Trophoblast cell (in vitro differentiated cells and primary cell): ENCODE measurements at regions not wholly inside any gene's neighbourhood (a gene's known extent, or its start where the extent isn't known, plus 50 kb on each side); places are given as distances from the start of the nearest gene placed in this dataset.

Experiments
- DNase-seq, 2 donors: peaks; one replicate each; pipeline ENCODE4 v3.0.0-alpha.2; 2016
- H2AFZ ChIP-seq: 2 replicates; pipeline ENCODE4 v1.6.1; 2013; ENCODE audit warnings: low read length, moderate library complexity, mild to moderate bottlenecking; ENCODE audit not compliant: insufficient read depth, poor library complexity
- H2AK5ac ChIP-seq: 2 replicates; pipeline ENCODE4 v1.6.1; 2013; ENCODE audit warnings: mild to moderate bottlenecking, low read length
- H2BK120ac ChIP-seq: 2 replicates; pipeline ENCODE4 v1.6.1; 2013; ENCODE audit warnings: low read length, mild to moderate bottlenecking, moderate library complexity; ENCODE audit not compliant: insufficient read depth, poor library complexity
- H2BK12ac ChIP-seq: 2 replicates; pipeline ENCODE4 v1.6.1; 2013; ENCODE audit warnings: mild to moderate bottlenecking, low read length, moderate library complexity
- H2BK5ac ChIP-seq: 2 replicates; pipeline ENCODE4 v1.6.1; 2013; ENCODE audit warnings: low read length, low read depth, moderate library complexity, mild to moderate bottlenecking; ENCODE audit not compliant: poor library complexity
- H3K14ac ChIP-seq: 2 replicates; pipeline ENCODE4 v1.6.1; 2013; ENCODE audit warnings: mild to moderate bottlenecking, low read length
- H3K18ac ChIP-seq: 2 replicates; pipeline ENCODE4 v1.6.1; 2013; ENCODE audit warnings: mild to moderate bottlenecking, low read length
- H3K23ac ChIP-seq: 2 replicates; pipeline ENCODE4 v1.6.1; 2013; ENCODE audit warnings: low read length
- H3K27ac ChIP-seq: 2 replicates; pipeline ENCODE4 v1.5.1; 2013; ENCODE audit warnings: low read depth, mild to moderate bottlenecking, inconsistent platforms, low read length, moderate library complexity
- H3K27me3 ChIP-seq: 2 replicates; pipeline ENCODE4 v1.6.1; 2013; ENCODE audit warnings: inconsistent platforms, mild to moderate bottlenecking, low read length, moderate library complexity; ENCODE audit not compliant: insufficient read depth
- H3K36me3 ChIP-seq, 2 experiments: 1 replicate in 1 of 2; 2 replicates in 1 of 2; pipeline ENCODE4 v1.6.1; 2013; ENCODE audit warnings: low read length in 2 of 2, mild to moderate bottlenecking in 2 of 2, moderate library complexity in 1 of 2; ENCODE audit not compliant: insufficient read depth in 2 of 2, control insufficient read depth in 1 of 2
- H3K4ac ChIP-seq: 2 replicates; pipeline ENCODE4 v1.6.1; 2013; ENCODE audit warnings: low read depth, mild to moderate bottlenecking, low read length, moderate library complexity
- H3K4me1 ChIP-seq, 2 experiments: 1 replicate in 1 of 2; 2 replicates in 1 of 2; pipeline ENCODE4 v1.6.1; 2013; ENCODE audit warnings: low read length in 2 of 2, mild to moderate bottlenecking in 2 of 2, moderate library complexity in 1 of 2; ENCODE audit not compliant: insufficient read depth in 2 of 2, control insufficient read depth in 1 of 2
- H3K4me2 ChIP-seq: 2 replicates; pipeline ENCODE4 v1.6.1; 2013; ENCODE audit warnings: inconsistent platforms, mild to moderate bottlenecking, low read length, moderate library complexity
- H3K4me3 ChIP-seq: 2 replicates; pipeline ENCODE4 v1.5.1; 2013; ENCODE audit warnings: mild to moderate bottlenecking, low read depth, low read length, inconsistent platforms
- H3K79me1 ChIP-seq: one replicate; pipeline ENCODE4 v1.6.1; 2013; ENCODE audit warnings: low read length
- H3K79me2 ChIP-seq: 2 replicates; pipeline ENCODE4 v1.6.1; 2013; ENCODE audit warnings: low read length, mild to moderate bottlenecking; ENCODE audit not compliant: control insufficient read depth, insufficient read depth, poor library complexity
- H3K9ac ChIP-seq: 2 replicates; pipeline ENCODE4 v1.6.1; 2013; ENCODE audit warnings: mild to moderate bottlenecking, low read length
- H3K9me3 ChIP-seq: 2 replicates; pipeline ENCODE4 v1.6.1; 2013; ENCODE audit warnings: low read depth, mild to moderate bottlenecking, control low read depth, inconsistent platforms, low read length; ENCODE audit not compliant: insufficient read depth
- H4K12ac ChIP-seq: 2 replicates; pipeline ENCODE4 v1.6.1; 2013; ENCODE audit warnings: low read depth, mild to moderate bottlenecking, low read length, moderate library complexity
- H4K8ac ChIP-seq: 2 replicates; pipeline ENCODE4 v1.6.1; 2013; ENCODE audit warnings: low read depth, mild to moderate bottlenecking, low read length, moderate library complexity
- H4K91ac ChIP-seq: one replicate; pipeline ENCODE4 v1.6.1; 2013; ENCODE audit warnings: low read depth, mild to moderate bottlenecking, low read length, moderate library complexity
- whole genome bisulfite sequencing: extraction: QIAGEN DNeasy Blood & Tissue Kit; methylation state at CpG from one replicate; pipeline ENCODE4 v1.1.7; 2013; ENCODE audit warnings: missing lambda C conversion rate; ENCODE audit not compliant: insufficient read length, insufficient coverage; ENCODE audit errors: extremely low coverage; 5-methylcytosine and 5-hydroxymethylcytosine counted together

DNA sequence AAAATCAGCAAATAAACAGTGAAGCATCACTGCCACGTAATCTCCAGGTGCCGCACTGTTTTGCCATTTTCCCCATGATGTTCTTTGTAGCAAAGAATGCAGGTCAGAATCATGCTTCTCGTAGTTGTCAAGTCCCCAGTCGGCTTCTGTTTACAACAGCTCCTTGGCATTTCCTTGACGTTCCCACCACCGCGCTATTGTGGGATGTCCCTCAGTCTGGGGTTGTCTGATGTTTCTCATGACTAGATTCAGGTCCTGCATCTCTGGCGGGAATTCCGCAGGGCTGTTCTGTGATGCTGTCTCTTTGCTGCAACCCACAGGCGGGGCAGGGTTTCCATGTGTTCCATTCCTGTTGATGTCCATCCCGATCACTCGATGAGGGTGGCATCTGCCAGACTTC lies 117.9 kb upstream of the SMAD3 start:
- Histone ChIP-seq H2AK5ac (no peak overlapping the region), H3K79me1 (no peaks in the 10 kb centered on the region), H3K14ac (no peak overlapping the region), H3K9ac (no peak overlapping the region), H2BK120ac (no peak overlapping the region), H4K8ac (no peak overlapping the region), H4K12ac (no peak overlapping the region), H3K36me3 (no peaks in the 10 kb centered on the region), H3K27me3 (no peaks in the 10 kb centered on the region), H3K4me3 (no peak overlapping the region), H3K4me1 (no peaks in the 10 kb centered on the region), H3K4me2 (no peak overlapping the region), H3K18ac (no peak overlapping the region), H2BK5ac (no peak overlapping the region), H4K91ac (no peak overlapping the region), H2BK12ac (peak overlapping the region; percentile 24), H3K4ac (no peak overlapping the region), H3K79me2 (no peaks in the 10 kb centered on the region), H3K23ac (no peak overlapping the region), H3K9me3 (no peaks in the 10 kb centered on the region), H3K27ac (no peak overlapping the region), H2AFZ (no peak overlapping the region)
- peak; percentile 95 for DNase-seq
- no CpG with 5 or more reads among the region's 12 CpGs for WGBS

DNA sequence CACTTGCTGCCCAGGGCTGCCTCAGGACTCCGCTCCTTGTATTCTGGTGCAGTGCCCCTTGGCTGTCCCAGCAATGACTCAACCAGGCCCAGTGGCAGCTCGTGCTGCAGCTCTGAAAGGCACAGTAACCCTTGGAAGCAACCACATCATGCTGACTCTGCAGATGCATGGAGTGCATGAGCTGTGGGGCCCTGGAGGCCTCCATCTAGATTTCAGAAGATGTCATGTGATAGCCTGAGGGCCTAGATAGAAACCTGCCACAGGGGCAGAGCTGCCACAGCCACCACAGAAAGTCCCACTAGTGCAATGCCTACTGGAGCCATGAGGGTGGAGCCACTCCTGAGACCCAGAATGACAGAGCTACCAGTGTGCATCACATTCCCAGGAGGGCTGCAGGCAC lies 117.1 kb upstream of the SMAD3 start:
- H3K4me1 ChIP-seq: peaks cover 4% of the 10 kb centered on the region in 2 experiments
- H3K27ac ChIP-seq: no peak overlapping the region
- H2BK12ac ChIP-seq: no peak overlapping the region
- H2BK120ac ChIP-seq: no peak overlapping the region
- H3K27me3 ChIP-seq: no peaks in the 10 kb centered on the region
- H3K4ac ChIP-seq: no peak overlapping the region
- no peak overlapping the region for H3K18ac ChIP-seq
- H3K4me3 ChIP-seq: no peak overlapping the region
- no peak overlapping the region for H4K12ac ChIP-seq
- no peak overlapping the region for H3K14ac ChIP-seq
- no CpG with 5 or more reads among the region's 2 CpGs for WGBS
- H2BK5ac ChIP-seq: no peak overlapping the region
- no peak overlapping the region for H2AFZ ChIP-seq
- H2AK5ac ChIP-seq: no peak overlapping the region
- no peak overlapping the region for H3K23ac ChIP-seq
- no peak overlapping the region for H3K9ac ChIP-seq
- peaks cover under 1% of the 10 kb centered on the region for H3K79me1 ChIP-seq
- no peak overlapping the region for H3K4me2 ChIP-seq
- no peaks in the 10 kb centered on the region for H3K79me2 ChIP-seq
- no peak overlapping the region for H4K91ac ChIP-seq
- no peaks in the 10 kb centered on the region for H3K9me3 ChIP-seq
- DNase-seq: peak; percentile 63 to 69
- no peak overlapping the region for H4K8ac ChIP-seq
- H3K36me3 ChIP-seq: no peaks in the 10 kb centered on the region

DNA sequence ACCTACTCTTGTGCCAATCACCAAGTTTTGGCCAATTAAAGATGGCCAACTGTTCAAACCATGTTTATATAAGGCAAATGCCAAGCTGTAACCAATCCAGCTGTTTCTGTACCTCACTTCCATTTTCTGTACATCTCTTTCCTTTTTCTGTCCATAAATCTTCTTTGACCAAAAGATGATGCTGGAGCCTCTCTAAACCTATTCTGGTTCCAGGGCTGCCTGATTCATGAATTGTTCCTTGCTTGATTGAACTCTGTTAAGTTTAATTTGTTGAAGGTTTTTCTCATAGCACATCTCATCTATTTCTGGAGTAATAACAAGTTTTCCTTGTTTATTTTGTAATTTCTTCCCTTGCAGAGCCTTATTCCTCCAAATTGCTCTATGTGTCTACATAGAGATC lies 115.3 kb upstream of the SMAD3 start:
- Histone ChIP-seq H3K4me3 (no peak overlapping the region), H2AFZ (no peak overlapping the region), H4K91ac (no peak overlapping the region), H3K36me3 (no peaks in the 10 kb centered on the region), H3K27ac (no peak overlapping the region), H3K27me3 (no peaks in the 10 kb centered on the region), H3K9ac (no peak overlapping the region), H4K12ac (no peak overlapping the region), H3K79me1 (peaks cover 2% of the 10 kb centered on the region), H2BK12ac (no peak overlapping the region), H2BK120ac (no peak overlapping the region), H3K18ac (no peak overlapping the region), H2AK5ac (no peak overlapping the region), H3K23ac (no peak overlapping the region), H3K9me3 (no peaks in the 10 kb centered on the region), H4K8ac (no peak overlapping the region), H2BK5ac (no peak overlapping the region), H3K4me1 (peaks cover 11 to 13% of the 10 kb centered on the region in 2 experiments), H3K14ac (no peak overlapping the region), H3K4ac (no peak overlapping the region), H3K4me2 (no peak overlapping the region), H3K79me2 (no peaks in the 10 kb centered on the region)
- DNase-seq: no peak

DNA sequence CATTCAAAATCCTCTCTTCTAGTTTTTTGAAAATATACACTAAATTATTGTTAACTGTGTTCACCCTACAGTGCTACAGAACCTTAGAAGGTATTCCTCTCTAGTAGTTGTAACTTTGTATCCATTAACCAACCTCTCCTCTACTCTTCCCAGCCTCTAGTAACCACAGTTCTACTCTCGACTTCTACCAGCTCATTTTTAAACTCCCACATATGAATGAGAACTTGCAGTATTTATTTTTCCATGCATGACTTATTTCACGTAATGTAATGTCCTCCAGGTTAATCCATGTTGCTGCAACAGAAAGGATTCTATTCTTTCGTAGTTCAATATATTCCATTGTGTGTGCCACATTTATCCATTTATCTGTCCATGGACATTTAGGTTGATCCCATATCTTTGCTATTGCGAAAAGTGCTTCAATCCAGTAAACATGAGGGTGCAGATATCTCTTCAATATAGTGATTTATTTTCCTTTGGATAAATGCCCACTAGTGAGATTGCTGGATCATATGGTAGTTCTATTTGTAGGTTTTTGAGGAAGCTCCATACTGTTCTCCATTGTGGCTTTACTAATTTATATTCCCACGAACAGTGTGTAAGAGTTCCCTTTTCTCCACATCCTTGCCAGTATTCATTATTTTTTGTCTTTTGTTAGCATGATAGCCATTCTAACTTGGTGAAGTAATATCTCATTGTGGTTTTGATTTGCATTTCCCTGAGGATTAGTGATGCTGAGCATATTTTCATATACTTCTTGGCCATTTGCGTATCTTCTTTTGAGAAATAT lies 113.7 kb upstream of the SMAD3 start:
- Histone ChIP-seq H3K4me3 (no peak overlapping the region), H4K91ac (no peak overlapping the region), H3K36me3 (no peaks in the 10 kb centered on the region), H2BK12ac (no peak overlapping the region), H4K8ac (no peak overlapping the region), H3K79me1 (peaks cover 2% of the 10 kb centered on the region), H3K27me3 (no peaks in the 10 kb centered on the region), H3K9ac (no peak overlapping the region), H2BK5ac (no peak overlapping the region), H3K9me3 (no peaks in the 10 kb centered on the region), H3K27ac (no peak overlapping the region), H3K4ac (no peak overlapping the region), H2AK5ac (no peak overlapping the region), H4K12ac (no peak overlapping the region), H3K4me2 (no peak overlapping the region), H3K23ac (no peak overlapping the region), H3K18ac (no peak overlapping the region), H3K14ac (no peak overlapping the region), H2BK120ac (no peak overlapping the region), H3K79me2 (no peaks in the 10 kb centered on the region), H3K4me1 (peaks cover 17 to 19% of the 10 kb centered on the region in 2 experiments), H2AFZ (no peak overlapping the region)
- DNase-seq: no peak
- no CpG with 5 or more reads among the region's 6 CpGs for WGBS
